ENCODE measurements at regions not wholly inside any gene's neighbourhood (a gene's known extent, or its start where the extent isn't known, plus 50 kb on each side); places are given as distances from the start of the nearest gene placed in this dataset.
"Not testable (repeated sequence)": the region's sequence is repeated elsewhere in the genome, so short reads cannot be mapped to it uniquely, and the experiment has no call there.

GRCh38 chr5:71910741-71911140 is 191.7 kb downstream of the CARTPT start:
- no peak for DNase-seq

DNA sequence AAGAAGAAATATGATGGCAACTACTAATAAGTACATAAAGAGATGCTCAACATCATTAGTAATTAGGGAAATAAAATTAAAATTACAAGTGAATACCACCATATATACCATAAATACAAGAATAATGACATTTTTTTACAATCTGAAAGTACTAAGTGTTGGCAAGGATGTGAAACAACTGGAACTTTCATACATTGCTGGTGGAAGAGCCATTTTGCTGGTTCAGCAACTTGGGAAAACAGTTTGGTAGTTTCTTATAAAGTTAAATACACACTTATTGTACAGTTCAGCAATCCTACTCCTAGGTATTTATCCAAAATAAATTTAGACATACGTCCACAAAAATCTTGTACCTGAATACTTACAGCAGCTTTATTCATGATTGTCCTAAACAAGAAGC is 192.9 kb downstream of the CARTPT start:
- no peak for DNase-seq

GRCh38 chr5:71914281-71914680 is 193.0 kb upstream of the MAP1B start:
- no peak for DNase-seq

DNA sequence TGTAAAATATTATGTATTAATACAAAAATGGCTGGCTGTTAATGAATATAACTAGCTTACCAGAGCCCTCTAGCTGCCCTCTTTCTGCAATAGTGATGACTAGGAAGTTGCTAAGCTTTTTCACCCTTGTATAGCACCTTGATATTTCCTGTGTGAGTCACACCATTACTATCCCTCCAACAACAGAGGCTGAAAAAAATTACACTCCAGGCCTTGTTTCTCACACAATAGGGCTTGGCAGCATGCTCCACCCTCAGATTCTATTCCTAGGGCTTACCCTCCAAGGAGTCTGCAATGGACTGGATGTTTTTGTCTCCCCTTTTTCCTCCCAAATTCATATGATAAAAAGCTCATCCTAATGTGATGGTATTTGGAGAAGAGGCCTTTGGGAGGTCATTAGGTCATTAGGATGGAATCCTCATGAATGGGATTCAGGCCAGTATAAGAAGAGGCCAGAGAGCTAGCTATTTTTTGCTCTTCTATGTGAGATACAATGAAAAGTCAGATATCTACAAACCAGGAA is 184.6 kb upstream of the MAP1B start:
- DNase-seq, result peak; percentile 84

- DNase-seq, result no peak
These were observed 183.5 kb upstream of the MAP1B start for GRCh38 chr5:71923755-71924154.

GRCh38 chr5:71924325-71924724 is 182.9 kb upstream of the MAP1B start:
- no peak for DNase-seq

DNA sequence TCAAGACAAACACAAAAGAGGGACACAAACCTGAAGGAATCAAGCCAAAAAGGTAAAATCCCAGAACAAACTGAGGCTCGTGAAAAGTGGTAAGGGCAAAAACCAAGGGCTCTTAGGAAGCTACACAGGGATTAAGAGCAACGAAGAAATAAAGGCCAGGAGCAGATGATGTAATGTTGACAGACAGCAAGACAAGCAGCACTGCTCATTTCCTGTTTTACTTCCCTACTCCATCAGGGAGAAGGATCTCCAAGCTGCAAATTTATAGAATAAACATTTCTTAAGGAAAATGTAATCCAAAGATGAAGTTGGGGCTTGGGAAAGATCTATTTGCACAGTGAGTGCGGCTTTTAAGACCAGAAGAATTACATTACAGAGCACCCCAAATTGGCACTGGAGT is 182.3 kb upstream of the MAP1B start:
- DNase-seq, result peak; percentile 62

GRCh38 chr5:71925608-71926091 is 181.6 kb upstream of the MAP1B start:
- DNase-seq, result no peak

DNA sequence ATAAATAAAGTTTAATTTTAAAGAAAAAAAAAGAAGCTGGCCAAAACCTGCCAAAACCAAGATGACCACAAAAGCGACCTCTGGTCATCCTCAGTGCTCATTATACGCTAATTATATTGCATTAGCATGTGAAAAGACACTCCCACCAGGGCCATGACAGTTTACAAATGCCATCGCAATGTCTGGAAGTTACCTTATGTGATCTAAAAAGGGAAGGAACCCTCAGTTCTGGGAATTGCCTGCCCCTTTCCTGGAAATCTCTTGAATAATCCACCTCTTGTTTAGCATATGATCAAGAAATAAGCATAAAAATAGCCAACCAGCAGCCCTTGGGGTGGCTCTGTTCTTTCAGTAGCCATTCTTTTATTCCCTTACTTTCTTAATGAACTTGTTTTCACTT is 178.3 kb upstream of the MAP1B start:
- DNase-seq, result no peak

DNA sequence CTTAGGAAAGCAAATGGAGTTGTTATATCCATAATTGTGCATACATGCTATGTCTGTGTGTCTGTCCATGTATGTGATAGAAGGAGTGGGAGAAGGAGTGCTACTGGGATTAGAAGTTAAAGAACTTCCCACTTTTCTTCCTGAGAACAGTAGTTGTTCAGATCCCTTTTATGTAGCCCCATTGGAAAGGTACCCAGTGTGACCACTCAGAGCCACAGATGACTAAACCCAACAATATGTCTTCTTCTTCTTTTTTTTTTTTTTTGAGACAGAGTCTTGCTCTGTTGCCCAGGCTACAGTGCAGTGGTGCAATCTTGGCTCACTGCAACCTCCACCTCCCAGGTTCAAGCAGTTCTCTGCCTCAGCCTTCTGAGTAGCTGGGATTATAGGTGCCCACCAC is 176.7 kb upstream of the MAP1B start:
- not testable (repeated sequence) for DNase-seq

DNA sequence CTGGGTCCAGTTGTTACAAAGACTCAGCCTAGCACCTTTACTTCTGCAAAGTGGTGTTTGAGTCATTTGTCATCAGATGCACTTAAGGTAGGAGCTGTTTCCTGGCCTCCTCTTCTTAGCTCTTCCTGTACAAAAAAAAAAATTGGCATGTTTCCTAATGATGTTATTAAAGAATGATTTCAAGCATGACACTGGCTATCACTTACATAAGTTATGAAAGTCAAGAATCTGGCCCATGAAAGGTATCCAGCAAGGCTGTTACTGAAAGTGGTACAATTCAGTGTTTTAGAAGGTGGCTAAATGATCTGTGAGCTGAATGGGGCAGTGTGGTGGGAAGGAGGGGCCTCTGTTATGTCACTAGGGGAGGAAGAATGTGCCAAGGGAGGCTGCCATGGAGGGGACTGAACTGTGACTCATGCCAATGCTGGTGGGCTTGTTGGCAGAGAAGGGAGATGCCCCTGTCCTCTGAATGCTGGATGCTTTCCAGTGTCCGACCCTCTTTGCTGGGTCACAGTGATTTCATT is 175.1 kb upstream of the MAP1B start:
- peak; percentile 34 for DNase-seq

- DNase-seq, result peak; percentile 69
These were observed 174.5 kb upstream of the MAP1B start for GRCh38 chr5:71932655-71933338.

- no peak for DNase-seq
These were observed 173.0 kb upstream of the MAP1B start for GRCh38 chr5:71934322-71934721.

DNA sequence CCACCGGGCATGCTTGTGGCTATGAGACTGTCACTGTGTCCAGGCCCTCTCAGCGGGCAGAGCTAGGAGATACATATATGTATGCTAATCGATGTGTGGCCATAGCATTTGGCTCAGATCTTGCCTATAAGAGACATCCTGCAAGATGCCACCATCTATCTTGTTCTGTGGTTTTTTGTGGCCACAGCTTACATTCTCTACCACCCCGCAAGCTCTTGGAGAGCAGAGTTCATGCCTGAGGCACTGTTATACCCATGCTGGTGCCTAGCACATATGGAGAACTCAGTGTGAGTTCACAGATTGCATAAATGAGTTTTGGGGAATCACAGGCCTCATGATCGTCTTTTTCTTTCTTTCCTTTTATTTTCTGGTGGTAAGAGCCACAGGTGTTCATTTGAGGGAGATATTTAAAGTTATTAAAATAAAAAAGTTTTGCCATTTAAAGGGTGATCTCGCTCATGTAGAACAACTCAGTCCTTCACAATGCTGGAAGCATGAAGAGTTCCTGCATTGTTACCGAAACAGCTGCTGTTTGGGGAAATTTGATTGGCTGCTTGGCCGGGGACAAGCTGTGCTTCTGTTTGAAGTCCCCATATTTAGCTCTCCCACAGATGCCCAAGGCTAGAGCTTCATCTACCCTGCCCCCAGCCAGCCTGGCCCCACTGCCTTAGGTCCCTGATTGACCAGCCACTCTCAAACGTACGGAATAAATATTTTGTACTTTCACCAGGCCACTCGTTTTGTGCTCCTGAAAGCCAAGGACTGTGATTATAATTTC is 169.2 kb upstream of the MAP1B start:
- peak; percentile 45 for DNase-seq

- no peak for DNase-seq
These were observed 168.4 kb upstream of the MAP1B start for GRCh38 chr5:71938895-71939294.

- no peak for DNase-seq
These were observed 167.6 kb upstream of the MAP1B start for GRCh38 chr5:71939452-71940230.

DNA sequence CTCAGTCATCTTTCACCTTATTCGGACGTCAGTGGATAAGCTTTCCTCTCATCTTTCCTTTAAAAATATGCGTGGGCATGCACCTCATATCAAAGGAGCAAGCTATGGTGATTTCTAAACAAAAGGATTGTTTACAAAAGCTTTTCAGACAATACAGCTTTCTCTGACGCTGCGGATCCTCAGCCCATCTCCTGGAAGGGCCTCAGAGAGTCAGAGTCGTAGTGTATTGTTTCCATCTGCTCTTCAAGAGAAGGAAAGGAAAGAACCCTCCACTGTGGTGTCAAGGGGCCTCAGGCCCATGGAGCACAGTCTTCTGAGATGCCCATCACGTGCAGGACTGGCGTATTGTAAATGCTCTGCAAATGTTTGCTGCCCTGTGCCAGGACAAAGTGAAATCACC is 163.4 kb upstream of the MAP1B start:
- DNase-seq, result no peak

DNA sequence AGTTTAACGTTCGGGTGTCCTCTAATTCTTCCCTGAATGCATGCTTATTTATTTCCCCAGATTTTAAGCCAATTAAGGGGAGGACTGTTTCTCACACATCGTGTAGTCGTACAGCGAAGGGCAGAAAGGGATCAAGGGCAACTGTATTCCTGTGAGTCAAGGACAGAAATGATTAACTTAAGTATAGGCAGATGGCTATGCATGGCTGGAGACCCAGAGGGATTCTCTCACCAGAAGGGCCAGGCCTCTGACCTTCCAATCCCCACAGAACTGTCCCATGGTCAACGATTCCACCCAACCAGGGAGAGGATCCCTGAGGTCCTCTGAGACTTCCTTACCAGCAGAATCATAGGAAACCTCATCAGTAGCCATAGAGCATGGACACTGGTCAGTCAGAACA is 161.8 kb upstream of the MAP1B start:
- no peak for DNase-seq

- DNase-seq, result no peak
These were observed 160.8 kb upstream of the MAP1B start for GRCh38 chr5:71946343-71947030.

DNA sequence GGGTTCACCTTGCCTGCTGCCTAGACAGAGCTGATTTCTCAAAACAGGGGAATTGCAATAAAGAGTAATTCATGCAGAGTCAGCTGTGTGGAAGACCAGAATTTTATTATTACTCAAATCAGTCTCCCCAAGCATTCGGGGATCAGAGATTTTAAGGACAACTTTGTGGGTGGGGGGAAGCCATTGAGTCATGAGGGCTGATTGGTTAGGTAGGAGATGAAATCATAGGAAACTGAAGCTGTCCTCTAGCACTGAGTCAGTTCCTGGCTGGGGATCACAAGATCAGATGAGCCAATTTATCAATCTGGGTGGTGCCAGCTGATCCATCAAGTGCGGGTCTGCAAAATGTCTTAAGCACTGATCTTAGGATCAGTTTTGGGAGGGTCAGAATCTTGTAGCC is 159.1 kb upstream of the MAP1B start:
- no peak for DNase-seq

GRCh38 chr5:71949772-71950171 is 157.5 kb upstream of the MAP1B start:
- no peak for DNase-seq

GRCh38 chr5:71953866-71954265 is 153.4 kb upstream of the MAP1B start:
- DNase-seq, result no peak

GRCh38 chr5:71954329-71954728 is 152.9 kb upstream of the MAP1B start:
- no peak for DNase-seq
